ENCODE measurements at regions not wholly inside any gene's neighbourhood (a gene's known extent, or its start where the extent isn't known, plus 50 kb on each side); places are given as distances from the start of the nearest gene placed in this dataset.

DNA sequence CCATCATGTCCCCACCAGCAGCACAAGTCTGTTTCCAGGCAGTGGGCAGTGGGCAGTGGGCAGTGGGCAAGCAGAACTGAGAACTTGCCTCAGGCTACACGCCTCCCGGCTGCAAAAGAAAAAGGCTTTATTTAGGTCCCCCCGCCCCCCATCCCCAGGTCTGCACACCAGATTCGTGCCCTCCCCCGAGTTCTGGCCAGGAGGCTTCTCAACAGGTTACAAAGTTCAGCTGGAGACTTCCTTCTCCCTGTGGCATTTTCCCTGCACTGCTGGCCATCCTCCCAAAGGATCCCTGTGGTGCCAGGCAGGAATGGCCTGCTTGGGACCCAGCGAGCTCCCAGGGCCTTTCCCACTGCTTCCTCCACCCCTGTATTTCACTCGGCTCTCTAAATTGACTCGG lies 97.0 kb upstream of the TRIM2 start:
- no peak for DNase-seq

DNA sequence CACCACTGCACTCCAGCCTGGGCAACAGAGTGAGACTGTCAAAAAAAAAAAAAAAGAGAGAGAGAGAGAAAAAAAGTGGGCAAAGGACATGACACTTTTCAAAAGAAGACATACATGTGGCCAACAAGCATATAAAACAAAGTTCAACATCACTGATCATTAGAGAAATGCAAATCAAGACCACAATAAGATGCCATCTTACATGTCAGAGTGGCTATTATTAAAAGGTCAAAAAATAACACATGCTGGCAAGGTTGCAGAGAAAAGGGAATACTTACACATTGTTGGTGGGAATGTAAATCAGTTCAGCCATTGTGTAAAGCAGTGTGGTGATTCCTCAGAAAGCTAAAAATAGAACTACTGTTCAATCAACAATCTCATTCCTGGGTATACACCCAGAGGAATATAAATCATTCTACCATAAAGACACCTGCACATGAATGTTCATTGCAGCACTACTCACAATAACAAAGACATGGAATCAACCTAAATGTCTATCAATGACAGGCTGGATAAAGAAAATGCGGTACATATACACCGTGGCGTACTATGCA lies 94.9 kb upstream of the TRIM2 start:
- no peak for DNase-seq

DNA sequence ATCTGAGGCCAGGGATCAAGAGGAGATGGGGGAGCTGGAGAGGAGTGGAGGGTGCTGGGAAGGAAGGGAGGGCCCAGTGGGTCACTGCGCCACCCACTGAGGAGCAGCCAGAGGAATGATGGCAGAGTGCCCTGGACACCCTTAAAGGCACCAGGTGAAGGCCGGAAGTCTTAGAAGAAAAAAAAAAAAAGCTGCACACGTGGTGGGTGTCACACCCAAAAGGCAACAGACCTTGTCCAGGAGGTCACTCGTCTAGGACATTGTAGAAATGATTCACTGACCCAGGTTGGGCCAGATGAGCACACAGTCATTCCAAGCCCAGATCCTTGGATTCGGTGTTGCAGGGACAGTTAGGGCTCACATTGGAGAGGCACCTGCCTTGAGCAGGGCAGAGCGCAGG lies 93.5 kb upstream of the TRIM2 start:
- DNase-seq, result no peak

DNA sequence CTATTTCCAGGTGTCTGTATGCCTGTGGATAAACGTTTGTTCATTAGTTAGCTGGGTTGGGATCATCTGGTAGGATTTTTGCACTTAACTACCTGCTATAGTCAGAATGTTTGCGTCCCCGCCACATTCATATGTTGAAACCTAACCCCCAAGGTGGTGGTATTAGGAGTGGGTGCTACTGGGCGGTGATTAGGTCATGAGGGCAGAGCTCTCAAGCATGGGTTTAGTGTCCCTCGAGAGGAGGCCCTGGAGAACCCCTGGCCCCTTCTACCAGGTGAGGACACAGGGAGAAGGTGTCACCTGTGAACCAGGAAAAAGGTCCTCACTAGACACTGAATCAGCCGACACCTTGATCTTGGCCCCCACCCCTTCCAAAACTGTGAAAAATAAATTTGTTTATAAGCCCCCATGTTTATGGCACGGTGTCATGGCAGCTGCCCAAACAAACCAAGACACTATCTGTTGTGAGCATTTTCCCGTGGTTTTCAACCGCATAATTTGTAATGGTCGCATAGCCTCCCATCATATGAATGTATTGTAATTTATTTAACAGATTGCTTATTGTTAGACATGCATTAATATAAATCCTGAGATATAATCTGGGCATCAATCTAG lies 92.7 kb upstream of the TRIM2 start:
- no peak for DNase-seq

DNA sequence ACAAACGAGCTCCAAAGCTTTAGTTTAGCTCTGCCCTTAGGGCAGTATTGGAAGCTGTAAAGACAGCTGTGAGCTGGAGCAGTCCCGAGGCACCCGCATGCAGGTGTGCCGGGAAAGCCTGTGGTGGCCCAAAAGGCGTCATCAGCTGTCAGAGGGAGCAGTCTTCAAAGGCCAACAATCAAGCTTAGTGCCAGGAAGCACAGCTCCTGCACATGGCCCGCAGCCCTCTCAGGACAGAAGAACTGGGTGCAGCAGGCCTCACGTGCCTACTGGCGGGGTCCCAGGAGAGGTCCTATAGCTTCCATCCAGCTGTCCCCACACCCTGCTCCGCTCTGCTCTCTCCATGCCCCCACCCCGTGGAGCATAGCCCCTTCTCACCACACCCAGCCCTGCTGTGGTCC lies 92.2 kb upstream of the TRIM2 start:
- DNase-seq, result no peak

DNA sequence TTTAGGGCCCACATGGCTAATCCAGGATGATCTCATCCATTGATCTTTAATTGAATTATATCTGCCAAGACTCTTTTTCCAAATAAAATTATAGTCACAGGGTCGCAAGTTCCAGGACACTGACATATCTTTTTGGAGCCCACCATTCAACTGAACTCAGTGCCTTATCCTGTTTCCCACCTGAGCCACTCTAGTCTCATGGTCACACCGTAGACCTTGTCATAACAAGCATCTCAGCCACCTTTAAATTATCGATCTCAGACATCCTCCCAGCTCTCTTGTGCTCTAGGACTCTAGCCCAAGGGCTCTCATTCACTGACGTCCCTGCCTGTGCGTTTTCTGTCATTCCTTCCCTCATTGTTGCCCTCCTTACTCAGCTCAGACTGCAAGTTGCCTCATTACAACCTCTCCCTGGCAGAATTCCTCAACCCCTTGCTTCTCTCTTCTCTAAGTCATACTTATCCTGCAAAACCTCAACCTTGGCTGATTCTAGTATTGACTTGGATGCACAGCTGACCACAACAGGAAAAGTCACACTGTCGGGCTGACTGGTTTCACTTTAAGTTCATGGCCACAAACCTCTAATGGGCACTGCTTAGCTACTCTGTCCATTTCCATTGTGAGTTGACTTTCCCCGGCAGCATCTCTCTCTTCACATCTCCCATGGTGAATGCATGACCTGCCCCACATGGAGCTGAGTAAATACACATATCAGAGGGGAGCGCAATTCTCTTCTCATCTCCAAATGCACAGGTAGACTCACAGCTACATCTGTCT lies 91.0 kb upstream of the TRIM2 start:
- no peak for DNase-seq

DNA sequence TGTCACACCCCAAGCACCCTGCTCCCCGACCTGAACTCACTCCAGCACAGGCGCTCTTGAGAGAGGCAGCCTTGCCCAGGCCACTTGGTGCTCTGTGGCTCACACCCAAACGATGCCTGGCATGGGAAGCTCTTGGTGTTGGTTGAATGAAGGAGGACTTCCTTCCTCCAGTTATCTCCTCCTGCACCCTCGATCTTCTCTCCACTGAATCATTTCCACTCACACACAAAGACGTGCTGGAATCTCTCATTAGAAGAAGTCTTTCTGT lies 90.5 kb upstream of the TRIM2 start:
- DNase-seq, result no peak

DNA sequence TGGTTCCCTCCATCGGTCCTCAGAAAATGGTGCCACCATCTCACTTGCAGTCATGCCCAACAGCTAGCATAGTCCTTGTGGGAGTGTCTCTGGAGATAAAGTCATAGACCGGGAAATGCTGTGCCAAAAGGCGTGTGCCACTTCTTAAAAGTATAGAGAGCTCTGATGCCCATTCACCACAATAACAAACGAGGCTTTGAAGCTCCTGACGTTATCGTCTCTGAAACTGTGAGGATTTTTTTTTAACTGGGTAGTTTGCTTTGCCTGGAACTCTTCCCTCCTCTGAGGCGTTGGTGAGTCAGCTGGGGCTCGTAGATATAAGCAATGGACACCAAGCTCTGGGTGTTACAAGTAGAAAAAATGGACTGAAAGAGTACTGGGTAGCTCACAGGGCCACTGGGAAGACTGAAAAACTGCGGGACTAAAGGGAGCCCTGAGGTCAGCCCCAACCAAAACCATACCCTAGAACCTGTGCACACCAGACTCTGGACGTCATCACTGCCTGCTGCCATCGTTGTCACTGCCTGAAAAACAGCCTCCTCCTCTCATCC lies 89.4 kb upstream of the TRIM2 start:
- DNase-seq, result no peak

DNA sequence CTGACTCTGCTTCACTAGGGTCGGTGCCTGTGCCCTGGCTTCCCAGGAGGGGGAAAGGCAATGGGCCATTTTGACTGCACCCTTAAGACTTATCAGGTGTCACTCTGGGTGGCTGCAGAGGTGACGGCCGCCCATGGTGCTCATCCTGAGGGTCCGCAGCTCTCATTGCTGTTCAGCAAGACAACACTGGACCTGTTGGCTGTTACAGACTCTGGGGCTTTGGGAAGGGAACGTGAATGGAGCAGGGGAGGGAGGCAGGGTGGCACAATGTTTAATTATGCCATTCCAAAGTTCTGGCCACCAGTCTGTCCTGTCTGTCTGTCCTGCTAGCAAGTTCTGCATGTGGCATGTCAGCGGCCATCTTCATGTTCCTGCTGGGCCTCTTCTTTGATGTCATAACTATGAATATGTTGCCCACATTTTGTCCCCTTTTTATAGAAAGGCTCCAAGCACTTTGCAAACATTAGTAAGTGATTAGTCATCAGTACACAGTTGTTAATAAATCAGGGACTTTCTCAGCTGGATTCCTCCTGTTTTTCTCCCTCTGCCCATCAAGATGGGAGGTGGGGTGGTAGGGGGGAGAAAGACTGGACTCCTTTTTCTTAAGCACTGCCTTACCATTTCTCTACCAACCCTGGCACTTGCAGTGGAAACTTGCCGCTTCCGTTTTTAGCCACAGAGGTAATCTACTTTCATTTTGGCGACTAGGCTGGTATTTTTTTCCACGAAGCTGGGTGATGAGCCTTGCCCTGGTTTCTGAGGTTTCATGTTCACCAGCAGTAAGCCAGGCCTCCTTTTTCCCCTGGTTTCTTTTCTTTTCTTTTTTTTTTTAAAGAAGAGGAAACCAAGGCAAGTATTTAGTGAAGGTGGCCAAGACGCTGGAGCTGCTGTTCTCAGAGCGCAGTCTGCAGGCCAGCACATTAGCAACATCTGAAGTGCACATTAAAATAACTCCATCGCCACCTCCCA lies 88.6 kb upstream of the TRIM2 start:
- no peak for DNase-seq

DNA sequence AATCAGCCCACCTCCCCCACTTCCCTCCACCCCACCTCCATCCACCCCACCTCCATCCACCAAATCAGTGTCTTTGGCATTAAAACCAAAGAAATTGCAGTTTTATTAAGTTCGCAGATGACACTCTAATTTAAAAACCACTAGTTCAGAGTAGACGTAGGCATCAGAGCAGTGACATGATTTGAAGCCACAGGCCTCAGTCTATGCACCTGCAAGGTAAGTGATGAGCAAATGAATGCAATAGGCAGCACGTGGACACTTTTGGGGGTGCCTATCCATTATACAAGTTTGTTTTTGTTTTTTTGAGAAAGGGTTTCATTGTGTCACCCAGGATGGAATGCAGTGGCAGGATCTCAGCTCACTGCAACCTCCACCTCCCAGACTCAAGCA lies 88.0 kb upstream of the TRIM2 start:
- DNase-seq, result no peak

DNA sequence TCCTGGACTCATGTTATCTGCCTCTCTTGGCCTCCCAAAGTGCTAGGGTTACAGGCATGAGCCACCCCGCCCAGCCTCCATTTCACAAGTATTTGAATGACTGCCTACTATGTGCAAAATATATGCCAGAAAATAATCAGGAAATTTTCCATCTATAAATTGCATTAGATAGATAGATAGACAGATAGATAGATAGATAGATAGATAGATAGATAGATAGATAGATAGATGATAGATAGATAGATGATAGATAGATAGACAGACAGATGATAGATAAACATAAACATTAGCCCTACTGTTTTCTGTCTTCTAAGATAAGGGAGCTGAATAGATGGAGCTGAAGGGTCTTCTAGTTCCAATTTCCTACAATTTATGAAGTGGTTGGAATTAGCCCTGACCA lies 87.4 kb upstream of the TRIM2 start:
- no peak for DNase-seq

DNA sequence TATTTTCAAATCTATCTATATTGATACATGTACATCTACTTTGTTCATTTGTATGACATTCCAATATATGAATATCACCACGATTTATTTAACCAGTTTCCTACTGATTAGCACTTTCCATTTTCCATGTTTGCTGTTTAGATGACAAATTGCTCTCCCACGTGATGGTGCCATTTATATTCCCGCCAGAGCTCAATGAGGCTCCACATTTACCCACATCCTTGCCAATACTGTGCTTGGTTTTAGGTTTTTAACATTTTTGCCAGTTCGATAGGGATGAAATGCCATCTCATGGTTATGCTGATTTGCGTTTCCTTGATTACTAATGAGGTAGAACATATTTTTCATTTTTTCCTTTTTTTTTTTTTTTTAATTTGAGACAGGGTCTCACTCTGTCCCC lies 86.7 kb upstream of the TRIM2 start:
- DNase-seq, result no peak

DNA sequence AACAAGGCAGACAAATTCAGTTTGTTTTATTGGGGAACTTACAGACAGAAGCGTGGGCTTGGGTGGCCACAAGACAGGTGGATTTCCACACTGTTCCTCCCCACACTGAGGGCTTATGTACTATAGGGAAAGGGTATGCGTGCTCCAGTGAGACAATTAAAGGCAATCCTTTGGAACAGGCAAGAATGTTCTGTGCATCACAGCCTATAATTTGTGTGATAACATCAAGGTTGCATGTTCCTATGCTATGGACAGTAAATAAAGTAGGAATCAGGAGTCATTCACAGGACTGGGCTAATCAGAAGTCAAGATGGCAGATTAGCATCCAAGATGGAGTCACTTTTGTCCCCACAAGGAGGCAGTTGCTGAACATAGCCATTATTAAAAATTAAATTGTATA lies 84.6 kb upstream of the TRIM2 start:
- no peak for DNase-seq

DNA sequence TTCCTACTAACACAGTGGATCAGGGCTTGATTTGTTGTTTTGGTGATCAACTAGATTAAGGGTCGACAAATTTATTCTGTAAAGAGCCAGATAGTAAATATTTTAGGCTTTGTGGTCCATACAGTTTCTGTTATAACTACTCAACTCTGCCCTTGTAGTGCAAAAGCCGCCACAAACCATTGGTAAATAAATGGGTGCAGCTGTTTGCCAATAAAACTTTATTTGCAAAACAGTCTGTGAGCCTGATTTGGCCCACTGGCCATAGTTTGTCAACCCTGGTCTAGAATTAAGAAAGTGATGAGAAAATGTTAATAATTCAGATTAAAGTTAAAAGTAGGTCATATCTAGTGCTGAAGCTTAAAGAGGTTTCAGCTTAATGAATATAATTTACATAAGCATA lies 84.0 kb upstream of the TRIM2 start:
- DNase-seq, result no peak

DNA sequence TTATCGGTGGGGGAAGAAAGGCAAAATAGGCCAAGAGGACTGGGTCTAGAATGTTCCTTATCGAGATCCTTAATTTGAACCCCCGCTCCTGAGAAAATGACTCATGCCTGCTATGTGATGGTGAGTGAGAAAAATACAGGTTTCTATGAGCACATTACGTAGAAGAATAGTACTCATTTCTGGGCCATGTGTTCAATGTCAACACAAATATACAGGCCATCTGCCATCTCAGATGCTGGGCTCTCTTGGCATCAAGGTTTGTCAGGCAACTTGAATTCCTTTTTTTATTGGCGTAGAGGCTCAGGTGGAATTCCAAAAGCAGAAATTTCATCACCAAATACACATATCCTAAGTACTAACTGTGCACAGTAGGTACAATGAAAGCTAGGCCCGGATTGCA lies 81.4 kb upstream of the TRIM2 start:
- no peak for DNase-seq

DNA sequence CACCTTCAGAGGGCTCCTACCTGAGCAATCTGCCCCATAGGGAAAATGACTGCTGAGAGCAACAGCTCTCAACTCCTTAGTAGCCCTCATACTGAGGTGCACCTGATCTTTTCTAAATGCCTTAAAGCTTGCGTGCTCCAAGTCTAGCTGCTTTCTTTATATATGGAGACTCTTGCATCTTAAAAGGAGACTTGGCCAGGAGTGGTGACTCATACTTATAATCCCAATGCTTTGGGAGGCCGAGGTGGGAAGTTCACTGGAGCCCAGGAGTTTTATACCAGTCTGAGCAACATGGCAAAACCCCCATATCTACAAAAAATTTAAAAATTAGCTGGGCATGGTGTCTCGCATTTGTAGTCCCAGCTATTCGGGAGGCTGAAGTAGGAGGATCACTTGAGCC lies 78.1 kb upstream of the TRIM2 start:
- no peak for DNase-seq

DNA sequence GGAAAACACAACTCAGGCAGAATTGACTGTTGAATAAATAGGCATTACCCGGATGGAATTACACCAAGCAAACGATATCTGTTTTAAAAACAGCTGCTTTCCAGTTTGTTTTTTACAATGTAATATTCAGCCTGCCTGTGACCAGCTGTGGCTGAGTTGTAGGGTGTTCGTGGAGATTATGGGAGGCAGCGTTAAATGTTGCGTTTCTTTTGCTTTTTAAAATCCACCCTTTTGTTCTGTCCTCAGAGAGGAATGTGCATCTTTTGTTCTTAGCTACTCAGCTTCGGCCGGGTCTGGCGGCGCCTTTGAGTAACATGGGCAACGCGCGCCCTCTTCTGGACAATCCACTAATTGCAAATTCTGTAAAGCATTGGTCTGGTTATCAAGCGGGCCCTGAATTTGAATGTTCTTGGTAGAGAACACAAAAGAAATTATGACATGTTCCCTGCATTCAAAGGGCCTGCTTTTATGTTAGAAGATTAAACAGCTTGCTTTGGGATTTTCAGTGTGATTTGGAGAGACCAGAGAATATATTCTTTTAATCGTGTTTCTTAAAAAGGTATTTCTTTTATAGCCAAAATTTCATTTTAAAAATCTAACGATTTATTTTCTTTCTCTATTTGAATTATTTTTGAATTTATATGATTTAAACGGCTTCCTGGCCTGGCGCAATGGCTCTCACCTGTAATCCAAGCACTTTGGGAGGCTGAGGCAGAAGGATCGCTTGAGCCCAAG lies 76.3 kb upstream of the TRIM2 start:
- DNase-seq, result peak; percentile 88

DNA sequence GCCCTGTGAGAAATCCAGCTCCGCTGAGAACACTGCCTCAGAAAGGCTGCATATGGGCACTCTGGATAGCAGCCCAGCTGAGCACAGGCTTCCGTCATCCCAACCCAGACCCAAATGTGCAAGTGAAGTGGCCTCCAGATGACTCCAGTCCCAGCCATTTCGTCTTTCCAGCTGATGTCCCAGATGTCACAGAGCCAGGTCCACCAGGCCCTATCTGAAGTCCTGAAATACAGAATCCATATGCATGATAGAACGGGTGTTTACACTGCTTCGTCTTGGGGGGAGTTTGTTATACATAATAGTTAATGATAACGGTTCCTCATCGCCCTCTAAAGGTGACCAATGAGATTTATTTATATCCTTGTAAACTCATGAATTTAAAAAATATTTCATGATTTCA lies 72.6 kb upstream of the TRIM2 start:
- DNase-seq, result no peak

DNA sequence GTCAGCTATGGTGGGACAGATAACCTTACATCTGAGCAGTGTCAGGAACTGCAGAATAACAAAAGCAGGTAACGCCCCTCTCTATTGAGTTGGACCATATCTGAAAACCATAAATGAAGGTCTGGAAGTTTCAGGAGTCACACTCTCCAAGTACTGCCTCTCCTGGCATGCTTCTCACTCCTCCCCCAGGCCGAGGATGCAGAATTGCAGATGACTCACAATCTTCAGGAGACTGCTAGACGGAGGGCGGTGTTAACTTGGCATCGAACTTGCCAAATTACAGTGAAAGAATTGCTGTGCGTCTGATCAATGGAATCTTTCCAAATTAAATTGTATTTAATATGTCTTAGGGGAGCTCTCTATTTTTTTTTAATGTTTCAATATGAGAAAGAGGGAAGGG lies 67.1 kb upstream of the TRIM2 start:
- peak; percentile 76 for DNase-seq

DNA sequence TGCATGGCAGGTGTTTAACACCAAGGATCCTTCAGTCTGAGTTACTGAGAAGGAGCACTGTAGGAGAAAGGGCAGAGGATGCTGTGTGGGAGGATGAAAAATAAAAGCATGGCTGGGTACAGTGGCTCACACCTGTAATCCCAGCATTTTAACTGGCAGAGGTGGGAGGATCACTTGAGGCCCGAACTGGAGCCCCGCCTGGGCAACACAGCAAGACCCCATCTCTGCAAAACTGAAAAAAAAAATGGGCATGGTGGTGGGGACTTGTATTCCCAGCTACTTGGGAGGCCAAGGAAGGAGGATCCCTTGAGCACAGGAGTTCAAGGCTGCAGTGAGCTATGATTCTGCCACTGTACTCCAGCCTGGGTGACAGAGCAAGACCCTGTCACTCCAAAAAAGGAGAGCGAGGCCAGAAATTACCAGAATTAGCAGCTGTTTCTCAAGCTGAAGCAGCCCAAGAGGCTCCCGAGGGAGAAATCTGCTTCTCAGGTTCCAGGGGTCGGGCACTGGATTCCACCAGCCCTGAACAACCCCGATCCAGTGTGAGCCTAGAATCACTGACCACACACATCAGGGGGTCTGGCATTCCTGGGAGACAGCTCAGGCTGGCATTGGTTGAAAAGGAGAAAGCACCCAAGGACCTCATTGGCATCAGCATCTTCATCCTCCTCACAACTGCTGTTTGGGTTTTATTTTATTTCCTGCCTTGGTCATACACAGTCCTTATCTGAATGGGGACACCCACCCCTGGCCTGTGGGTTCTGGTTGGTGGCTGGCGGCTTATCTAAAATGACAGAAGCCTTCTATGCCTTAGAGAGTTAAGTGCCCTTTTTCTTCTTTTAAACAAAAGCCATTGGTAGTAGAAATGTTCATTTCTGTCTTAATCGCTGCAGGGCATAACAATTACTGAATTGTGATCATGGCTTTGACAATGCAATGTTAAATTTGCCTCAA lies 66.3 kb upstream of the TRIM2 start:
- DNase-seq, result peak; percentile 24

DNA sequence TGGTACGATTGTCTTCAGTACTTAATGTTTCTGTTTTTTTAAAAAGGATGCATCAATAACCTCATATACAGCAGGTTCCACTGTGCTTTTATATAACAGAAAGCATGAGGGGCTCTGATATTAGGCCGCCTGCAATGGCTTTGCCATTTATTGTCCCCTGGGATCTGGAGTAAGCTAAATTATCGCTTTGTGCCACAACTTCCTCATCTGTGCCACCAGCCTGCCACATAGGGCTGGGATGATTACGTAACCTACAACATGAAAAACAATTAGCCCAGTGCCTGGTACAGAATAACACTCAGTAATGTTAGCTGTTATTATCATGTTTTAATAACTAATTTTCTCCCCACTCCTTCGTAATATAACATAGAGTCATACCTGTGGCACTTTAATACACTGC lies 65.5 kb upstream of the TRIM2 start:
- DNase-seq, result no peak

DNA sequence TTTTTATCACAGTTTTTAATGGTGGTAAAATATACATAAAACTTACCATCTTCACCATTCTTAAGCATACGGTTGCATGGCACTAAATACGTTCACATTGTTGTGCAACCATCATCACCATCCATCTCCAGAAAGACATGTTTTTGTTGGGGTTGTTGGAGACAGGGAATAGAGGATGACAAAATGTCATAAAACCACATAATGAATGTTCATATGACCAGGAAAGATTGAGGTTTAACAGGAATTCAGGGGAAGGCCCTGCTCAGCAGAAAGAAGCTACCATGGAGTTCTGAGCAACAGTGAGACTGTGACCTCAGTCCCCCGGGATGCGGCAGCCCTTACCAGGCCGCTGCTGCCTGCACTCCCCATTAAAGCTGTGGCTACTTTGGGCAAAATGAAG lies 63.9 kb upstream of the TRIM2 start:
- DNase-seq, result no peak
